GM19239 (cell line): ENCODE measurements at regions not wholly inside any gene's neighbourhood (a gene's known extent, or its start where the extent isn't known, plus 50 kb on each side); places are given as distances from the start of the nearest gene placed in this dataset.
A peak's percentile ranks its signal among the peaks of the same experiment; 100 is the strongest.
"Not testable (repeated sequence)": the region's sequence is repeated elsewhere in the genome, so short reads cannot be mapped to it uniquely, and the experiment has no call there.

Experiments
- DNase-seq: peaks from one replicate; pipeline ENCODE4 v3.0.0; 2011; ENCODE audit warnings: low spot score; ENCODE audit not compliant: insufficient read length
- FAIRE-seq: peaks from 2 replicates; lab custom pipeline; 2011; peaks lifted over from hg19 to GRCh38; lab: Jason Lieb, UNC

GRCh38 chr3:16704941-16705340 is 99.7 kb upstream of the DAZL start:
- FAIRE-seq (no peak), DNase-seq (no peak)

DNA sequence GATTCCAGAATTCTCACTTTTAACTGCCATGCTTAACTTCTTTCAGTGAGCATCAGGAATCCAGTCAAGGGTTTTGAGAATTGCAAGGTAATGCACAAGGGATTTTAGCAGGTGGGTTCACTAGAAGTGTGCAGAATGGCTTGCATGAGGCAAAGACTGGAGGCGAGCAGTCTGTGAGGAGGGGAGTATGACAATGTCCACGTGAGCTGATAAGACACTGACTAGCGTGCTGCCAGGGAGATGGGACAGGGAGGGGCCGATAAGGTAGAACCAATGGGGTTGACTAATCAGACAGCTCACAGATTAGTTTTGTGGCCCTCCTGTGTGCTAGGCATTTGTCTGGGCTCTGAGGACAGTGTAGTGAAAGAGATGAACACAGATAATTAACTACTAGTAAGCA is 102.0 kb upstream of the DAZL start:
- DNase-seq (no peak), FAIRE-seq (no peak)

DNA sequence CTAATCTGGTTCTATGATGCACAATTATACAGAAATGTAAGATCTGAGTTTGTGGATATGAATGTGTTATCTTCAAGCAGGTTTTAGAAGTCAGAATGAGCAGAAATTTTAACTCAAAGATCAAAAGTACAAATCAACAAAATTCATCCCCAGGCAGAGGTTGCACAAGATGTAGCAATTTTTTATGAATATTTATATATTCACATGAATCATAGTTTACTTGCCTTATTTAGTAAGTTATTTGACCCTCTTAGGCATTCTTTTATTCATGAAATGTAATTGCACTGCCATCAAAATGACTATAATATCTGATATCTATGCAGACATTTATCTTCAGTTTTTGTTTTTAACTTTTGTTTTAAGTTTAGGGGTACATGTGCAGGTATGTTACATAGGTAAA is 103.1 kb upstream of the DAZL start:
- FAIRE-seq: no peak
- DNase-seq: no peak

- FAIRE-seq, DNase-seq: not testable (repeated sequence)
Measured at GRCh38 chr3:16711691-16712090, 106.5 kb upstream of the DAZL start.

- DNase-seq (no peak), FAIRE-seq (no peak)
Measured at GRCh38 chr3:16715281-16715680, 110.1 kb upstream of the DAZL start.

DNA sequence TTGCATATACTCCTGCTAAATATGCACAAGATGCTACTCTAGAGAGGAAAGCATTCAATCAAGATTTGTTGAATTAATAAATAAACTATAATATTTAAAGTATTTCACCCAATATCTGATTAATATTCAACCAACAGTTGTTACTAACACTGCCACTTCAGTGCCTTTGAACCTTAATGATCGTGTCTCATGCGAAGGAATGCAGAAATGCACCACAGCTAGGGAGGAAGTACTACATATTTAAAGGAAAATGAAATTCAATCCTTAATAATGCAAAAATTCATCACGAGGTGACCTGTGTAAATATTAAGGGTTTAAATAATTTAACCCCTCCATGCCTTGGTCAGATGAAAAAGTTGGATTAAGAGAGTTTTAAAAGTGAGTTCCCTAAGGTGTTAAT is 114.2 kb upstream of the DAZL start:
- FAIRE-seq: no peak
- DNase-seq: no peak

DNA sequence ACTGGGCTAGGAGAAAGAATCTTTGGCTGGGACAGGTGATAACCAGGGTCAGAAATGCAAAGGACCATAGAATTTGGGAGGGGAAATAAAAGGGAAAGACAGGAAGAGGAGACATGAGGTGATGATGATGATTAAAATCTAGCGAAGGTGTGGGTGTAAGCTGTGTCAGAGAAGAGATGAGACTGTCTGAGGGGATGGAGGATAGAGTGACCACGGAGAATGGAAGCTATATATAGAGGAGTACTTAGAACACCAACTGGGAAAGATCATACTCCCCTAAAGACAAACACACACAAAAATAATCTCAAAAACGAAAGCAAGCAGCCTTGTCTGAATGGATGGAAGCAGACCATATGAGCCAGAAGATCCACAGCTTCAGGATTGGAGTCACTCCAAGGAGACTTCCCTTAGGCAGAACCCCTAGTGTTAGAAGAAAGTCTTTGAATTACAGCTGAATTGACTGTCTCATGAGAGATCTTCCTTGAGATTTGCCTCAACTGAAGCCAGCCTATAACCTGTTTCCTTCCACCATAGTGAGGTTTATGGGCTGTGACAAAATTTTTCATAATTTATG is 115.2 kb upstream of the DAZL start:
- no peak for FAIRE-seq

DNA sequence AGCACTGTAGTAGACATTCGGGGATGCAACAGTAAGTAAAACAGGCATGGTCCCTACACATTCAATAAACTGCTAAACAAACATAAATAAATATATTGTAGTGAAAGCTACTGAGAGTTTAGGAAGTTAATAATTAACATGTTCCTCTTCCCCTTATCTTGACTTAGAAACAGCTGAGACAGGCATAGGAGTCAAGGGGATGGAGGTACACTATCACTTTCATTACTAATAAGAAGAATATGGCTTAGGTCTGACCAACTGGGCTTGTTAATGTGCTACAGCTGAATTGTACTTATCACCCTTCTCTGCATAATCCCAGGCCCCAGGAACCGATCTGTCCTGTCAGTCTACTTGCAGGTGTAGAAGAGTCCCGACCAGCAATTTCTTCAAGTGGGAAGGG is 116.3 kb upstream of the DAZL start:
- FAIRE-seq (no peak), DNase-seq (peak; percentile 19)

More for the DNA sequence above, 115.2 kb upstream of the DAZL start:
- no peak for DNase-seq

GRCh38 chr3:16723978-16724377 is 118.8 kb upstream of the DAZL start:
- FAIRE-seq (no peak), DNase-seq (no peak)

DNA sequence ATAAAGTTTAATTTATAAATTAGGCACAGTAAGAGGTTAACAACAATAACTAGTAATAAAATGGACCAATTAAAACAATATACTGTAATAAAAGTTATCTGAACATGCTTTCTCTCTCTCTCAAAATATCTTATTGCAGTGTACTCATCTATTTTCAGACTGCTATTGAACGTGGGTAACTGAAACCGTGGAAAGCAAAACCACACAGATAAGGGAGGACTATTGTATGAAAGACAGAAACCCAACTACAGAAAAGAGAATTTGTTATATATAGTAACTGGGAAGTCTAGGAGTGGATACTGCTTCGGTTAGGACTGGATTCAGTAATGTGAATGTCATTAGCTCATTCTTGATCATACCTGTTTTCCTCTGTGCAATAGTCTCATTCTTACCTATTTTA is 119.3 kb upstream of the DAZL start:
- DNase-seq: no peak
- FAIRE-seq: no peak

DNA sequence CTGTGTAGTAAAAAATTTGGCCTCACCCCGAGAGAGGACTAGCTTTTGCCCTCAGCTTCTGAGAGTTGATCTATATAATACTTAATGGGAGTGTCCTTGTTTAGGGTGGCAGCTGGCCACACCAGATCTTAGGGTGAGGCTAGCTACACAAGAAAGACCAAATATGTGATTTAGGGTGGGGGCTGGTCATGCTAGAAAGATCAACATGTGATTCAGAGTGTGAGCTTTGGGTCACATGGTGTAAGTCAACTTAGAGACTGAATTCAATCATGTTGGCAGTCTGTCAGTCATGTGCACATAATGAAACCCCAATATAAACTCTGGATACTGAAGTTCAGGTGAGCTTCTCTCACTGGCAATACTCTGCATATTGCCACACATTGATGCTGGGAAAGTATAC is 120.7 kb upstream of the DAZL start:
- no peak for FAIRE-seq
- DNase-seq: no peak

DNA sequence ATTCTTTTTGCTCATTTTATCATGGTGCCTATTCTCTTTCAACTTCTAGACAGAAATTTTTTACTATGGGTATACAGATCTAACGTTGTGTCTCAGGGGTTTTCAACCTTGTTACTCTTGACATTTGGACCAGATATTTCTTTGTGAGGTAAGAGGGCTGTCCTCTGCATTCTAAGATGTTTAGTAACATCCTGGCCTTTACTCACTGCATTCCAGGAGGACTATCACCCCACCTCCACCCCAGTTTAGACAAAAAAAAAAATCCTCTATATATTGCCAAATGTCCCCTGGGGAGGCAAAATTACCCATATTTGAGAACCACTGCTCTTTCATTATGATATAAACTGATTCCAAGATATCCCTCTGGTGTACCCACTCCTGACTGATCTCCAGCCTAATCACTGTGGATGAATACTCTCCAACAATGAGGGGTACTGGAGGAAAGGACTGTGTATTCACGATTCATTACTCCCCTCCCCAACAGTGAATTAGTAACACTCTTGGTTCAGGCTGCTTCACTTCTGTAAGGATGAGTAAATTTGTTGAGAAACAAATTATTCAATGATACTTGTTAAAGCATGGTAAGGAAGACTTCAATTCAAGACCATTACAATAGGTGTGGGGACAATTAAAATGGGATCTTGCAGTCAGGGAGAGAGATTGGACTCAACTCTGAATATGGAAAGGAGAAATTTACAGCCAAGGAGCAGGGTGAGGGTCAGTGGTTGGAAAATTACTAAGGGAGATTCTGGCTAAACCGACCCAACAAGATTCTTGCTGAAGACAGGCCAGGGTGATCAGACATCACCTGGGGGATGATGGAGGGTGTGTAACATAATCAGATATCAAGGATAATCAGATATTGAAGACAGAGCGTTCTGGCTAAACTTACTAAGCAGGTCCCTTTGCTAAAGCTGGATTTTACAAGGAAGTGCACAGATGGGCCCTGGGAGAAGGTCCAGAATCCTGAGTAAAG is 123.8 kb upstream of the DAZL start:
- DNase-seq: no peak

GRCh38 chr3:16738451-16738850 is 133.2 kb upstream of the DAZL start:
- no peak for DNase-seq
- no peak for FAIRE-seq

More for the DNA sequence above, 123.8 kb upstream of the DAZL start:
- no peak for FAIRE-seq

GRCh38 chr3:16739541-16740105 is 134.4 kb upstream of the DAZL start:
- DNase-seq: no peak
- FAIRE-seq: no peak

- DNase-seq: no peak
- FAIRE-seq: no peak
Measured at GRCh38 chr3:16740515-16740914, 135.3 kb upstream of the DAZL start.

DNA sequence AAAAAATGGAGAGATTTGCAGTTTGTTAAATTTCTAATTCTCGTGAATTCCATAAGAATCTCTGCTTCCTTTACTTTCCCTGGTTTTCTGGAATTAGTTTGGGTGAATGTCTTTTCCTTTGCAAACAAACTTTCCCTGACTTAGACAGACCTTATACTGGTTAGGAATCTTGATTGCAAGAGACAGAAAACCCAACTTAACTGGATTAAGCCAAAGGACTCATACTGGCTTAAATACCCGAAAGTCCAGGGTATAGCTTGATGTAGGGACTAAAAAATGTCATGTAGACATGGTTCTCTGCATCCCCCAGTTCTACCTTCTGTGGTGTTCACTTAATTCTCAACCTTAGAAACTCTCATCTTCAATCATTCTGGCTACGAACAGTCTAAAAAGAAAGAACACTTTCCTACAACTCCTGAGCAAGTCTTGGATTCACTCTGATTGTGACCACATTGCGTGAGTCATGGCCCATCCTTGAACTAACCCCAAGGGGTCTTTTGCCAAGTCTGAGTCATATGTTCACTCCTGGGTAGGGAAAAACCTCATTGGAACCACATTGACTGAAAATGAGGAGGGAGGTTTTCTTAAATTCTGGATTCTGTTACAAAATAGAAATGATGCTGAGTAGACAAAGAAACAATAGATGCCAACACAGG is 136.0 kb upstream of the DAZL start:
- FAIRE-seq: no peak
- DNase-seq: no peak

- FAIRE-seq: no peak
- no peak for DNase-seq
Measured at GRCh38 chr3:16741890-16742289, 136.7 kb upstream of the DAZL start.

DNA sequence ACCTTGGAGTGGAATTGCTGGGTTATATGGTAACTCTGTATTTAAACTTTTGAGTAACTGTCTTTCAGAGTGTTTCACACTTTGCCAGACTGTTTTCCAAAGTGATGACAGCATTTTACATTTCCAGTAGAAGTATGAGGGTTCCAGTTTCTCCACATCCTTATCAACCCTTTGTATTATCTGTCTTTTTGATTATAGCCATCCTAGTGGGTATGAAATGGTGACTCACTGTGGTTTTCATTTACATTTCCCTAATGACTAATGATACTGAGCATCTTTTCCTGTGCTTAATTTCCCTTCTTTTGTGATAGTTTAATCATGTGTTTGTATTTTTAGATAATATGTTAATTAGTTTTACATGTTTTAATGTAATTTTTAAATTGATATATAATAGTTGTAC is 138.1 kb upstream of the DAZL start:
- FAIRE-seq: no peak
- no peak for DNase-seq

DNA sequence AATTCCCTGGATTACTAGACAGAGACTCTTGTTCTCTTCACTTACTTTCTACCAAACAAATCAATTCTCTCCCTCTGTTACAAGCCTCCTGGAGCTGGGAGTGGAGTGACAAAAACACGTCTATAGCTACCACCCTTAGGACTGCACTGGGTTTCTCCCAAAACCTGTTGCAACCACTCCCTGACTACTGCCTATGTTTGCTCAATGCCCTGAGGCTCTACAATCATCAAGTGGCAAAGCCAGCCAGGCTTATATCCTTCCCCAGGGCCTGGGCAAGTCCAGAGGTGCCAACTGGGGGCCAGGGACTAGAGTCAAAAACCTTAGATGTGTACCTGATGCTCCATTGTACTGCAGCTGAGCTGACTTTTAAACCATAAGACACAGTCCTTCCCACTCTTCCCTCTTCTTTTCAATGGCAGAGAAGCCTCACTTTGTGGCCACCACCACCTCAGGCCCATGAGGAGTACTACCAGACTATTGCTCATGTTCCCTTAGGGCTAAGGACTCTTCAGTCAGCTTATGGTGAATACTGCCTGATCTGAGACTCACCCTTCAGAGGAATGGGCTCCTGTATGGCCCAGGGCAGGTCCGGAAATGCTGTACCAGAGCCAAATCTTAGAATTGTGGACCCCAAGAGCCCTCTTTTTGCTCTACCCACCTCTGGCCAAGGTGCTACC is 125.4 kb upstream of the PLCL2 start:
- FAIRE-seq (no peak), DNase-seq (no peak)

DNA sequence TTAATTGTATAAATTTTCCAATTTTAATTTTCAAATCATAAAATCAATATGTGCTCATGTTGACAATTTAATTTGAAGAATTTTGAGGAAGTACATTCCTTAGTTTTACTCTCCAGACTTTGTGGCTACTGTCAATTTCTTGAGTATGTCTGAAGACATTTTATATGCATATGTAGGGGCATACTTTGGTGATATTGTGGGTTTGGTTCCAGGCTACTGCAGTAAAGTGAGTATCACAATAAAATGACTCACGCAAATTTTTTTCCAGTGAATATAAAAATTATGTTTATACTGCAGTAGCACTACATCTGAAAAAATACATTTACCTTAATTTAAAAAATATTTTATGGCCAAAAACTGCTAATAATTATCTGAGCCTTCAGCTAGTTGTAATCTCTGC is 123.2 kb upstream of the PLCL2 start:
- no peak for DNase-seq
- no peak for FAIRE-seq
